ENCODE measurements at regions not wholly inside any gene's neighbourhood (a gene's known extent, or its start where the extent isn't known, plus 50 kb on each side); places are given as distances from the start of the nearest gene placed in this dataset.
"Not testable (repeated sequence)": the region's sequence is repeated elsewhere in the genome, so short reads cannot be mapped to it uniquely, and the experiment has no call there.

- no peak for DNase-seq
Observed at GRCh38 chr15:69903470-69904469, 193.9 kb downstream of the TLE3 start.

DNA sequence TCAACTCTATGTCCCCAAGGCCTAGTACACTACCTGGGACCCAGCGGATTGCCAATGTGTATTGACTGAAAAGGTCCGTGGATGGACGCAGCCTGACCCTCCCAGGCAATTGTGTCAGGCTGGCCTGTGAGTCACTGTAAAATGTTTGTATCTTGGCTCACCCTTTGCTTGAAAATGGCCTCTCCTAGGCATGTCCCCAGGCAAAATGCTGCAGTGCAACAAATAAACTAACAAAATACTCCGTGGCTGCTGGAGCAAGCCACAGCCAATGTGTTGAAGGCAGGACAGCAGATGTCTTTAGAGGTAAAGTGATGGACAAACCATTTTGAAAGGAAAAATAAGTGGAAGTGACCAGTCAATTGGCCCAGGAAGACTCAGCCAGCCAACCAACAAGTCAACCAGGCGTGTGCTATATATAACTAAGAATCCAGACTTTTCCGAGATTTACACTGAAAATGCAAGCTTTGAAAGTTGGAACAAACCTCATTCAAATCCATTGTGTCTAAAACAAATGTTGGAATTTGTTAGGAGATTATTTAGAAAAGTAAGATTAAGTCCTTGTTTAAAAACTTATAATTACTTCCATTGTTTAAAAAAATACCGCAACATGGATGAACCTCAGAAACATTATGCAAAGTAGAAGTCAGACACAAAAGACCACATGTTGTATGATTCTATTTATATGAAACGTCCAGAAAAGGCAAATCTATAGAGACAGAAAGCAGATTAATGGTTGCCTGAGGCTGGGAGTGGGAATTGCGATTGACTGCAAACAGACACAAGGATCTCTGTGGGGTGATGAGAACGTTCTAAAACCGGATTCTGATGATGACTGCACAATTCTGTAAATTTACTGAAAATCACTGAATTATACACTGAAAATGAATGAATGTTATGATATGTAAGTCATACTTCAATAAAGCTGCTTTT is 191.2 kb downstream of the TLE3 start:
- no peak for DNase-seq

- DNase-seq, result no peak
Observed at GRCh38 chr15:69908060-69908459, 189.7 kb downstream of the TLE3 start.

- no peak for DNase-seq
Observed at GRCh38 chr15:69908590-69909420, 188.9 kb downstream of the TLE3 start.

- no peak for DNase-seq
Observed at GRCh38 chr15:69909719-69910444, 187.8 kb downstream of the TLE3 start.

DNA sequence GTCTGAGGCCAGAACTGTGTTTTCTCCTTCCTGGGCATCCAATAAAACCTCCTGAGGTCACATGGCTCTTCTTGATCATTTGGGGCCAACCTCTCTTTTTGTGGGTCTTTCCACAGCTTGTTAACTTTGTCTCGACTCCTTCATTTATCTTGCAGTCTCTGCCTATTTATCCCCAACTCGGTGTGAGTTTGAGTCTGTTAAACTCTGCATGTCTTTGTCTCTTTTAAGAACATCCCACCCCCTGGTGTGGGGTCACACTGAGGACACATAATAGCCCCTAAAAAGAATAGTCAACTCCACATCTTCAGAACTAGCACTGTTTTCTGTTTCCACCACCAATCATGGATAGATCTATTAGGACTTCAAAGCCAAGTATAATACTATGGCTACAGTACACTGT is 187.2 kb downstream of the TLE3 start:
- DNase-seq, result no peak

GRCh38 chr15:69912116-69912515 is 185.6 kb downstream of the TLE3 start:
- no peak for DNase-seq

- DNase-seq, result no peak
Observed at GRCh38 chr15:69914040-69914439, 183.7 kb downstream of the TLE3 start.

DNA sequence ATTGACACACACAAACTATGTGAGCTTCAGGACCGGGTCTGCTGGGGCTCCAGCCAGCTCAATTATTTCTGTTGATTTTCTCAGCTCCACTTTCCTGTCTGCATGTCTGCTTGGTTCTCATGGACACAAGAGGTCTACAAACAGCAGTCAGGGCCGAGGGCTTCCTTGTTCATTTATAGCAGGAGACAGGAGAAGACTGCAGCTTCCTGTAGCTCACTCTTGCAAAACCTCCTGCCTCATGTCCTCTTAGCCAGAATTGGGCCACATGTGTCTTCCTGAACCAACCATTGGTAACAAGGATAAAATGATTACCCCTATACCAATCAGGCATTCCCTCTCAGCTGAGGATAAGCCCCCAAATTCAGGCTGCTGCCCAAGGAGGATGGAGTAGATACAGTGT is 182.8 kb downstream of the TLE3 start:
- DNase-seq, result no peak

DNA sequence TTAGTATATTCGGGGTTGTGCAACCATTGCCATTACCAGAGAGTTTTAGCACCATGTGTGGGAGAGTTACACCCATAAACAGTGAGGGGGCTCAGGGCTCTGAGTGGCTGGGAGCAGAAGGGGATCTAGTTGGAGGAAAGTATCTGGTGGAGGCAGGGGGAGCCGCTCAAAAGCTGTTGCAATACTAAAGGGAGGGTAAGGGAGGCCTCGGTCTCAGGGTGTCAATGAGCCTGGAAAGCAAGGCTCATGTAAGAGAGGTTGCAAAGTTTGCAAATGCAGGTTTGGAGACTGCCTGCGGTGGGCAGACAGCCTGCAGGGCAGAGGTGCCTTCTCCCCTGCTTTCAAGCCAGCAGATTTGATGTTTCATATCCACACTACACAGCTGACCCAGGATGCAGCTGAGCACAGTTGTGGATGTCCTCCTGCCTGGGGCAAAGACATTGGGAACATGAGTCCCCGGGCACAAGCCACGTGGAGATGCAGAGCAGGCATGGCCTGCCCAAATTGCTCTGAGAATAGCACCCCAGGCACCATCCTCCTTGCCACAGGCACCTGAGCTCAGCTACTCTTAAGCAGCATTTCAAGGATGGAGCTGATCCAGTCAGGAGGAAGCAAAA is 181.4 kb downstream of the TLE3 start:
- no peak for DNase-seq

GRCh38 chr15:69917056-69917455 is 180.7 kb downstream of the TLE3 start:
- DNase-seq, result no peak

DNA sequence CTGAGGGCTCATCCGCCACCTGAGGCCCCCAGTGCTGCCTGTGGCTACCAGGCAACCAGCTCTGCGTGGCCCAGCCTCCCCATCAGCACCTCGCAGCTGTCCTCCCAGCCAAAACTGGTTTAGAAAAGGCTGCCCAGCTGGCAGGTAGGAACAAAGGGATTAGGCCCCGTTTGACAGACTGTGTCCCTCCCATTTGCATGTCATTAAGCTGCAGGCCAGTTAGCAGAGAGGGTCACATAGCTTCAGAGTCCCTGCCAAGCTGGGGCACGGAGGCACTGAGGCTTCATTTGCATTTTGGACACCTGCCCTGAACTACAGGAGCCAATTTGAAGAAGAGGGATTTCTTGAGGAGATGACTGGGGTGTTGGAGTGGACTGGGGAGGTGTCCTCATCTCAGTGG is 177.9 kb downstream of the TLE3 start:
- DNase-seq, result no peak

- no peak for DNase-seq
Observed at GRCh38 chr15:69920221-69920620, 177.5 kb downstream of the TLE3 start.

DNA sequence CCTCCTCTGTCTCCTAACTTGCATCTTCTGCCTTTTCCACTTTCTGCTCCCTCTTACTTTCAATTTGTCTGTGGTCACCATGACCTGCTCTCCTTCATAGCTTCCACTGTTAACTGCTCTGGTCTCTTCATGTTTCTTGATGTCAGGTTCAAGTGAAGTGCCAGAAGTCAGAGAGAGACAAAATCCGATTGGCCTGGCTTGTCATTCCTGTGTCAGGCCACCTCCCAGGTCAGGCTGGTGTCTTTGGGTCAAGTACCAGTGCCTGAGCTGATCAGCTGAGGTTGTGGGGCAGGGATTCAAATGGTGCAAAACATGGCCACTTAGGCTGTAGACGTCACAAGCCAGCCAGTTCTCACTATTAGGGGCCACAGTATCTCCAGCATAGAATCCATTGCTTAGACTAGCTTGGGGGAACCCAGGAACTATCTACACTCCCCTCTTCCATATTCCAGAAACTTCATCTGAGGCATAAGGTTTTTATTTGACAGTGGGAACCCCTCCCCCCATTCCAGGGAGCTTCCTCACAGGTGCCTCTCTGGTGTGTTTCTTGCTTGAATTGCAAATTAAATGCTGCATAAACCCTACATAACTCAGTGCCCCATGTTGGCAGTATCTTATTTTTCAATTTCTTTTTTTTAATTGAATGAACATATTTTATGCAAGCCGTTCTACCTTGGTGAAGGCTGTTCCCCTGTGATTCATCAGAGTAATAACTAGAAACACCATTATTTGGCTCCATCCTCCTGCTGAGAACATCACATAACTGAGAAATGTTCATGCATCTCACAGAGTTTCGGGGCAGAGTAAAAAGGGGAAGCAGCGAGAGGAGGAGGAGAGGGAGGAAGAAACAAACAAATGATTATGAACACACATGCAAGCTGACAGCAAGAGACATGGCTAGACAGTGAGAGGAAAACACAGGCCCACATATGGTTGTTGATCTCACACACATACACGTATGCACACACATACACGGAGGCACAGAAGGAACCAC is 175.8 kb downstream of the TLE3 start:
- DNase-seq, result no peak

GRCh38 chr15:69924531-69924930 is 173.2 kb downstream of the TLE3 start:
- no peak for DNase-seq

DNA sequence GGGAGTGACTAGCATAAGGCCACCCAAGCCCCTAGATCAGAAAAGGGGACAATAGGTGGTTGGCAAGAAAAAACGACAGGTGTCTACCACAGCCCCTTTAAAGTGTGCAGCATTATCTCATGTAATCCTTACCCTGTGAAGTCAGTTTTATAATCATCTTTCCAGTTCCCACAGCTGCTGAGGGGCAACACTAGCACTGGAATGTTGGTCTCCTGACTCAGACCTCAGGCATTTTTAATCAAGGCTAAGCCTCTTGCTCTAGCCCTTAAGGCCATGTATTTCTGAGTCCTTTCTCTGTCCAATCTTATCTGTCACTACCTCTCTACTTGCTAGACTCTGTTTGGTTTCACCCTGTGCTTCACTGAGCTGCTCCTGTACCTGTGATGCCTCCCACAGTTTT is 171.7 kb downstream of the TLE3 start:
- no peak for DNase-seq

DNA sequence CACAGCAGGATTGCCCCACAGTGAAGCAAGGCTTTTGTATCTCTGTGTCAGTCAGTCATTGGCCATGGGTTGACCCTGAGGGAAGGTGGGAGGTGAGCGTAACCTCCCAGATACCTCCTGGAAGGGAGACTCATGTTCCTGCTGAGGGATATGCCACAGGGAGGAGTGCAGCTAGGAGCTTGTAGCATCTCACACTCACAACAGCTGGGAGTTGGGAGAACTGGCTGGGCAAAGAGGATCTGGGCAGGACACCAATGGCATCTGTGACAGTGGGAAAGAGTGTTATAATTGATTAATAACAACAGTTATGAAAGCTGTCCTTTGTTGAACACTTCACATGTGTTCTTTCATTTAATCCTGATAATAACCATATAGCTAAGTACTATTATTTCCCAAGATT is 171.0 kb downstream of the TLE3 start:
- no peak for DNase-seq

DNA sequence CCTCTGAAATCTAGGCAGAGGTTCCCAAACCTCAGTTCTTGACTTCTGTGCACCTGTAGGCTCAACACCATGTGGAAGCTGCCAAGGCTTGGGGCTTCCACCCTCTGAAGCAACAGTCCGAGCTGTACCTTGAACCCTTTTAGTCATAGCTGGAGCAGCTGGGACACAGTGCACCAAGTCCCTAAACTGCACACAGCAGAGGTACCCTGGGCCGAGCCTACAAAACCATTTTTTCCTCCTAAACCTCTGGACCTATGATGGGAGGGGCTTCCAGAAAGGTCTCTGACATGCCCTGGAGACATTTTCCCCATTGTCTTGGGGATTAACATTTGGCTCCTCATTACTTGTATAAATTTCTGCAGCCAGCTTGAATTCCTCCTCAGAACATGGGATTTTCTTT is 168.8 kb downstream of the TLE3 start:
- not testable (repeated sequence) for DNase-seq

GRCh38 chr15:69929905-69930630 is 167.6 kb downstream of the TLE3 start:
- no peak for DNase-seq

- no peak for DNase-seq
Observed at GRCh38 chr15:69930754-69931153, 167.0 kb downstream of the TLE3 start.

Data from NCI-H1930 (cell line).